ENCODE measurements at regions not wholly inside any gene's neighbourhood (a gene's known extent, or its start where the extent isn't known, plus 50 kb on each side); places are given as distances from the start of the nearest gene placed in this dataset.

- H4K20me1 ChIP-seq (ENCODE audit: insufficient read depth, low read length, poor library complexity, severe bottlenecking), result no peaks in the 10 kb centered on the region
- H3K9me2 ChIP-seq (replicated peaks; ENCODE audit: low read depth, low read length), result no peaks in the 10 kb centered on the region
- no peak overlapping the region for H2AFZ ChIP-seq (ENCODE audit: low read length)
- no peaks in the 10 kb centered on the region for H3K36me3 ChIP-seq (ENCODE audit: insufficient read depth, low read length)
- H3K9ac ChIP-seq (ENCODE audit: low read depth, low read length, poor library complexity, severe bottlenecking), result no peak overlapping the region
- H3K79me2 ChIP-seq (ENCODE audit: insufficient read depth, low read length), result no peaks in the 10 kb centered on the region
- no peaks in the 10 kb centered on the region for H3K9me3 ChIP-seq (ENCODE audit: insufficient read depth, low read depth, low read length)
- H3K4me2 ChIP-seq (ENCODE audit: low read depth, low read length, poor library complexity, severe bottlenecking), result no peak overlapping the region
- no peaks in the 10 kb centered on the region for H3F3A ChIP-seq (ENCODE audit: low read depth)
- TF ChIP-seq EZH2phosphoT487 (IDR thresholded peaks at IDR 0.05; ENCODE audit: borderline replicate concordance) (no peak), CTCF (conservative IDR thresholded peaks at IDR 0.05; ENCODE audit: low read length) (no peak)
- H3K27me3 ChIP-seq (ENCODE audit: insufficient read depth, low read length, poor library complexity, severe bottlenecking), result no peaks in the 10 kb centered on the region
- no peak overlapping the region for H3K4me3 ChIP-seq (ENCODE audit: low read length, poor library complexity, severe bottlenecking)
- no peaks in the 10 kb centered on the region for H3K4me1 ChIP-seq (ENCODE audit: insufficient read depth, low read length, poor library complexity, severe bottlenecking)
These were observed 364.6 kb downstream of the PREX1 start for GRCh38 chr20:48463096-48463720.

- Histone ChIP-seq H3K4me3 (ENCODE audit: low read length, poor library complexity, severe bottlenecking) (no peak overlapping the region), H2AFZ (ENCODE audit: low read length) (no peak overlapping the region), H3K9me2 (replicated peaks; ENCODE audit: low read depth, low read length) (no peaks in the 10 kb centered on the region), H3K36me3 (ENCODE audit: insufficient read depth, low read length) (no peaks in the 10 kb centered on the region), H3K4me1 (ENCODE audit: insufficient read depth, low read length, poor library complexity, severe bottlenecking) (no peaks in the 10 kb centered on the region), H4K20me1 (ENCODE audit: insufficient read depth, low read length, poor library complexity, severe bottlenecking) (no peaks in the 10 kb centered on the region), H3K79me2 (ENCODE audit: insufficient read depth, low read length) (no peaks in the 10 kb centered on the region), H3F3A (ENCODE audit: low read depth) (no peaks in the 10 kb centered on the region), H3K4me2 (ENCODE audit: low read depth, low read length, poor library complexity, severe bottlenecking) (no peak overlapping the region), H3K27me3 (ENCODE audit: insufficient read depth, low read length, poor library complexity, severe bottlenecking) (no peaks in the 10 kb centered on the region), H3K9ac (ENCODE audit: low read depth, low read length, poor library complexity, severe bottlenecking) (no peak overlapping the region), H3K9me3 (ENCODE audit: insufficient read depth, low read depth, low read length) (no peaks in the 10 kb centered on the region)
- no peak for TF ChIP-seq CTCF (conservative IDR thresholded peaks at IDR 0.05; ENCODE audit: low read length)
- no peak for TF ChIP-seq EZH2phosphoT487 (IDR thresholded peaks at IDR 0.05; ENCODE audit: borderline replicate concordance)
These were observed 366.1 kb downstream of the PREX1 start for GRCh38 chr20:48461735-48462119.

GRCh38 chr20:48461091-48461734 lies 366.6 kb downstream of the PREX1 start:
- no peak overlapping the region for H3K4me2 ChIP-seq (ENCODE audit: low read depth, low read length, poor library complexity, severe bottlenecking)
- no peaks in the 10 kb centered on the region for H3K36me3 ChIP-seq (ENCODE audit: insufficient read depth, low read length)
- H4K20me1 ChIP-seq (ENCODE audit: insufficient read depth, low read length, poor library complexity, severe bottlenecking), result no peaks in the 10 kb centered on the region
- H3K27me3 ChIP-seq (ENCODE audit: insufficient read depth, low read length, poor library complexity, severe bottlenecking), result no peaks in the 10 kb centered on the region
- H2AFZ ChIP-seq (ENCODE audit: low read length), result no peak overlapping the region
- no peaks in the 10 kb centered on the region for H3F3A ChIP-seq (ENCODE audit: low read depth)
- no peaks in the 10 kb centered on the region for H3K79me2 ChIP-seq (ENCODE audit: insufficient read depth, low read length)
- no peak overlapping the region for H3K9ac ChIP-seq (ENCODE audit: low read depth, low read length, poor library complexity, severe bottlenecking)
- H3K4me3 ChIP-seq (ENCODE audit: low read length, poor library complexity, severe bottlenecking), result no peak overlapping the region
- H3K9me3 ChIP-seq (ENCODE audit: insufficient read depth, low read depth, low read length), result no peaks in the 10 kb centered on the region
- no peaks in the 10 kb centered on the region for H3K4me1 ChIP-seq (ENCODE audit: insufficient read depth, low read length, poor library complexity, severe bottlenecking)
- H3K9me2 ChIP-seq (replicated peaks; ENCODE audit: low read depth, low read length), result no peaks in the 10 kb centered on the region
- TF ChIP-seq EZH2phosphoT487 (IDR thresholded peaks at IDR 0.05; ENCODE audit: borderline replicate concordance) (no peak), CTCF (conservative IDR thresholded peaks at IDR 0.05; ENCODE audit: low read length) (no peak)
